GM18519 (cell line): ENCODE measurements at regions not wholly inside any gene's neighbourhood (a gene's known extent, or its start where the extent isn't known, plus 50 kb on each side); places are given as distances from the start of the nearest gene placed in this dataset.
"Not testable (repeated sequence)": the region's sequence is repeated elsewhere in the genome, so short reads cannot be mapped to it uniquely, and the experiment has no call there.

Source experiments
- ATAC-seq: cut with Tn5 transposase; IDR thresholded peaks from one replicate; pipeline ENCODE4 v1.9.1; 2021; ENCODE audit warnings: mild to moderate bottlenecking, moderate library complexity; ENCODE audit not compliant: unreplicated experiment, low FRiP score

DNA sequence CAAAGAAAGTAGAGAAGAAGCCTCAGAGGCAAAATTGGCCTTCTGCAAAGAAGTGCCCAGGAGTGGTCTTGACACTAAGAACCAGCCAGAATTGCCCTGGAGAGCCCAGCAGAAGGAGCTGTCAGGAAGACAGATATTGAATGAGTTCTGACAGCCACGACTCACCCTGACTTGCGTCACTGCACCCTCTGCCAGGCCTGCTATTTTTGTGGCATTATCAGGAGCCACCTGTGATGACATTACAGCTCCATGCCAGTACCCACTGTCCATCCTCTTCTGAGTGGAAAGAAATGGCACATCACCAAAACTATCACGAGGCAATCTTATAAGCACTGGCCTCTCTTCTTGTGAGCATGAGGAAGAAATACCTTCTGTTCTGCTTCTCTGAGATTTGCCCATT is 67.7 kb downstream of the SMIM20 start:
- no peak for ATAC-seq

DNA sequence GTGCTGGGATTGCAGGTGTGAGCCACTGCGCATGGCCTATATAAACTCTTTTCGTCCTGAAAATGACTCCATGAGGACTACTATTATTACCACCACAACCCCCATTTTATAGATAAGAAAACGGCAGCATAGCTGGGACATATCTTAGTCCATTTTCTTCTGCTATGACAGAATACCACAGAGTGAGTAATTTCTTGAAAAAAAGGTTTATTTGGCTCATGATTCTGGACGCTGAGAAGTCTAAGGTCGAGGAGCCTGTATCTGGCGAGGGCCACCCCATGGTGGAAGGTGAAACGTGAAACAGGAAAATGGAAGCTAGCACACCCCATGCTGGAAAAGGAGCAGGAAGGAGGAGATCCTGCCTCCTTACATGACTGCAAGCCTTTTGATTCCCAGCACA is 68.9 kb downstream of the SMIM20 start:
- ATAC-seq = no peak

DNA sequence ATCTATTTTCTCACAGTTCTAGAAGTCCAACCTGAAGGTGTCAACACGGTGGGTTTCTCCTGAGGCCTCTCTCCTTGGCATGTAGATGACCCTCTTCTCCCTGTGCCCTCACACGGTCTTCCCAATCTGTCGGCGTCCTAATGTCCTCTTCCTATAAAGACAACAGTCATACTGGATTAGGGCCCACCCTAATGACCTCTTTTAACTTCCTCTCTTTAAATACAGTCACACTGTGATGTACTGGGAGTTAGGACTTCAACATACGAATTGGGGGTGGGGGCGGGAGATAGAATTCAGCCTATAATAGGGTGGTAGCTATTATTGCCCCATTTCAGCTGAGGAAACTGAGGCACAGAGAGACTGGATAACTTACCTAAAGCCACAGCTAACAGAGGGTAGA is 70.2 kb downstream of the SMIM20 start:
- no peak for ATAC-seq

DNA sequence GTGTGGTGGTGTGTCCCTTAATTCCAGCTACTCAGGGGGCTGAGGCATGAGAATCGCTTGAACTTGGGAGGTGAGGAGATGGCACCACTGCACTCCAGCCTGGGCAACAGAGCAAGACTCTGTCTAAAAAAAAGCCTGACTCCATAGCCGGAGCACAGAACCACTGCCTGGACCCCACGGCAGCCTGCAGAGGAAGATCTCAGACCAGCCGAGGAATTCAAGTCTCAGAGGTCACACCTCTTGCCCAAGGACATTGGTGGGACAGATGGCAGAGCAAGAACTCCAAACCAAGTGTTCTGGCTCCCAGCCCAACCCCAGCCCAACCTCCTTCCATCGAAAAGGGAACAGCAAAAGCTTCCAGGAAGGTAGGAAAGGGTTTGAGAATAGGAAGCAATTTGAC is 70.8 kb downstream of the SMIM20 start:
- no peak for ATAC-seq

DNA sequence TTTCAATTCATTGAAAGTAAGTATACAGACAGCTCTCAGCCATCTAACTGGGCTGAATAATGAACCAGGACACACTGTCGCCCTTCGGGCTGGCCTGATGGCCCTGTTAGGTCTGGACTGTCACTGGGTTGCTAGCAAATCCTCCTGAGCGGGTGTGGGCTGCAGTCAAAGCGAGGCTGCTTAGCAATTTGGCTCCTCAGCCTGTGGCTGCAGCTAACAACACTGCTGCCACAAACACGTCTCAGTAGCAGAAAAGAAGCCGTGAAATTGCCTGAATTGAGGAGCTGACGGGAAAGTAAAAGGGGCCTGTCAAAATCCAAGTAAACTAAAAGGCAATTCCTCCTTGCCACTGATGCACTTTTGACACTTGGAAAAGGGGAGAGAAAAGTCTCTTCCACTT is 72.8 kb downstream of the SMIM20 start:
- ATAC-seq = no peak

DNA sequence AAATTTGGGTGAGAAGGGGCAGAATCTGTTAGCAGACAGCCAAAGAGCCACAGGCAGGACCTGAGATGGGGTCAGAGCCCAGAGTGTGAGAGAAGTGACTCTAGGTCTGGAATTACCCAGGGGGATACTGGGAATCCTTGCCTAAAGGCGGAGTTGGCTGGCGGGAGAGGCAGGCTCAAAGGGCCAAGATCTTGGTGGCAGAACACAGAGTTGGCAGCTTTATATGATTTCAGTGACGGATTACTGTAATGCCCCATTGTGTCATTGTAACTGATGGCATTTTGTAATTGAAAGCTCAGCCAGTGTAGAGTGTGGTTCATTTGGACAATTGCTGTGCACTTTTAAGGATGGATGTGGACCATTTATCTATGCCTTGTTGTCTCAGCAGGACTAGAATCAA is 77.3 kb downstream of the SMIM20 start:
- no peak for ATAC-seq

DNA sequence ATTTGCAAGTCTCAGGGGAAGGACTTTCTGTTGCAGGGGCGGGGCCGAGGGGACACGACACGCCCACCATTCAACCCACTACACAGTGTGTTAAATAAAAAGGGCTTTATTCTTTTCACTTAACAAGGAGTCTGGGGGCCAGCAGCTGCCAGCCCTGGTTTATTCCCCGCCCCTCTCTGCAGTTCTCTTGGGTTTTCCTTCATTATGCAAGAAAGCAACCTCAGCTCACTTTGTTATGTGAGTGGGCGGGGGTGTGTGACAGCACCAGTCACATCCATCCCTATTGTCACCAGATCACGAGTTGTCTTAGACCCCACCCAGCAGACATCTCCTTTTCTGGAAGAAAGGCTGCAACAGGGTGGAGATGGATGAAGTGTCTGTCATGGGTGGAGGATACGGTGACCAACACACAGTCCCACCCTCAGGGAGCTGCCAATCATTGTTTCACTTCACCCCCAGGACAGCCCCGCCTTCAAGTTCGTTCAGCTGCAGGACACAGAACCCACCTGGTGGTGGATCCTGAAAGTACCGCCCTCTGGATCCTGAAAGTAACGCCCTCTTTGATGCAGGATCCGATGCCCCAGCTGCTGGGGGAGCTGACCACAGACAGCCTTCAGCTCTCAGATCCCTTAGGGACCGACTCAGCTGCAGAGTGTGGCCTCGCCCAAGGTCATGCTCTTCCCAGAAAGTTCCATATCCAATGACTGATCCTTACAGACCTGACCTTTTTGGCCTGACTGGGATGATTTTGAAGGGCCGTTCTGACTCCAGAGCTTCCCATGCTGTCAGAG is 79.6 kb downstream of the SMIM20 start:
- no peak for ATAC-seq

DNA sequence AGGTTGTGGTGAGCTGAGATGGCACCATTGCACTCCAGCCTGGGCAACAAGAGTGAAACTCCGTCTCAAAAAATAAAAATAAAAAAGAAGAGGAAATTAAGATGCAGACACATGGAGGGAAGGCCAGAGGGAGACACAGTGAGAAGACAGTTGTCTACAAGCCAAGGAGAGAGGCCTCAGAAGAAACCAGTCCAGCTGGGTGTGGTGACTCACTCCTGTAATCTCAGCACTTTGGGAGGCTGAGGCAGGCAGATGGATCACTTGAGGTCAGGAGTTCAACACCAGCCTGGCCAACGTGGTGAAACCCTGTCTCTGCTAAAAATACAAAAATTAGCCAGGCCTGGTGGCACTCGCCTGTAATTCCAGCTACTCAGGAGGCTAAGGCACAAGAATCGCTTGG is 80.6 kb downstream of the SMIM20 start:
- not testable (repeated sequence) for ATAC-seq

DNA sequence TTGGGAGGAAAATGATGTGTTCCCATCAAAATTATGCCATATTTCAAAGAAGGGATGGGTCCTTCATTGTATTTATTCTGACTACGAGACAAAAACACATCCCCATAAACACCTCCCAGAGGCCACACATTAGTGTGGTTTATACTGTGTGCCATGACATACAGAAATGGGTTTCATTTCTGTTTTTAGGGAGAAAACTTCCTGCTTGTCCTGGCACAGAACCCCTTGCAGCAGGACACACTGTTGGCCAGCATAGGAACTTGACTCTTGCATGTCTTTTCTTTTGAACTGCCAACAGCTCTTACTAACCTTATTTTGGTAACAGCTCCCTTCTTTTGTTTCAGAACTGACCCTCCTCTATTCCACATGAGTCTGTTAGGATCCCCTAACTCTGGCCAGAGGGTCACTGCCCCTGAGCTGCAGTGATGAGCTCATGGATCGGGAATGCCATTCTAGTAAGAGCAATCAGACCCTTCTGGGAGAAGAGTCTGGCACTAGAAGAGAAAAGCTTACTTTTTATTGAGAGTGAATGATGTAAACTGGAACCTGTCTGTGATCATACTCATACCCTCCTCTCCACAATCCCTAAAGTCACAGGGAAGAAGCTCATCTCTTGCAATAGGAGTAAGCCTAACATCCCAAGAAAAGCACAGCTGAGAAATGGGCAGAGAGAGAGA is 86.4 kb downstream of the SMIM20 start:
- ATAC-seq = no peak

DNA sequence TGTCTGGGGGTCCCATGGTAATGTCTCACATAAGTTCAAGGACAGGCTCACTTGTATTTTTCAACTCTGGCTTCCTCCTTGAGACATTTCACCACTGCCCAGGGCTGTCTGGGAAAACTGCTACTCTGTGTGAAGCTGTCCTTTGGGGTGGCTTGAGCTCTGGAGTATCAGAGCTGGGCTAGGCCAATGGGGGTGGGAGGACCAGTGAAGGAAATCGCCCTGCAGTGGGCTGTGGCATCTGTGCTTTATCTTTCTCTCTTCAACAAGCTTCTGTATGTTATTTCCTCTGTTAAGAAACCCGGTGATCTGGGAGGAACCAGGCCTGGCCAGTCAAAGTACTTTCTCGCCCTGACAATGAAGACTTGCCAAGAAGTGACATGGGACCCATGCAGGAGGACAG is 87.4 kb downstream of the SMIM20 start:
- no peak for ATAC-seq

DNA sequence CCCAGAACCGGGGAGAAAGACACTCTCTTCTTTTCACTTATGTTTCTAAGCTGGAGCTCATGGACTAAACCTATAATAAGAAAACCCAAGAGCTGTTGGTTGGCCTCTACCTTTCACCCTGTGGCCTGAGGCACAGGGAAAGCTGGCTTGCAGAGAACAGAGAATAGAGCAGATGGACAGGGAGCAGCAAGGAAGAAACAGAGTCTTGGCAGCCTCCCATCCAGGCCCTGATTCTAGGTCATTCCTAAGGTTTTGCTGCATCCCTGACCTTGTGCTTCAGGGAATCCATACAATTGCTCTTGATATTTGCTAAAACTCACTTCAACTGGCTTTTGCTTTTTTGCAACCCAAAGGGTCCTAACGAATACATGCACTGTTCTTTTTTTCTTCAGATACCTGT is 87.8 kb downstream of the SMIM20 start:
- ATAC-seq = no peak

DNA sequence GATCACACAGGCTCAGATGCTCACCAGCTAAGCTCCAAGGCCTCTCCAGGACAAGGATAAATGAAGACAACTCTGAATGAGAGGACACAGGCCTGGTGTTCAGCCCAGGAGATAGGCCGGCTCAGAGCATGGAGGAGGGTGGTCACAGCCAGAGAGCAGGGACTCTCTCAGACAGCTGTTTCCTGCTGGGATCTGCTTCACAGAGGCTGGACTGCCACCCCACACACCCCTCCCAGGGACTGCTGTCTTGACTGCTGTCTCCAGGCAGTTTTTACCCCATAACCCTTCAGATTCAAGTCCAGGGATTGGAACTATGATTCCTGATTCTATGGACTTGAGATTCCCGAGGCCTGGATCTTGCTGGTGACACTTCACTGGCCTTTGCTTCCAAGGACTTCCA is 89.0 kb downstream of the SMIM20 start:
- ATAC-seq = no peak

DNA sequence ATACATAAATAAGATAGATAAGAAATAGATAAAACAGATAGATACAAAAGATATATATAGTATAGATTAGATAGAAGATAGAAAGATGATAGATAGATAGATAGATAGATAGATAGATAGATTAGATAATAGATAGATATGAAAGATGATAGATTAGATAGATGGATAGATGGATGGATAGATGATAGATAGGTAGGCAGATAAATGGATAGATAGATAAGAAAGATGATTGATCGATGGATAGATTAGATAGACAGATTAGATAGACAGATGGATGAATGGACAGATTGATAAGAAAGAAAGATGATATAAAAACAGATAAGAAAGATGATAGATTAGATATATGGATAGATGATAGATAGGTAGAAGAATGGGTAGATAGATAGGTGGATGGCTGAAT is 90.3 kb downstream of the SMIM20 start:
- no peak for ATAC-seq

DNA sequence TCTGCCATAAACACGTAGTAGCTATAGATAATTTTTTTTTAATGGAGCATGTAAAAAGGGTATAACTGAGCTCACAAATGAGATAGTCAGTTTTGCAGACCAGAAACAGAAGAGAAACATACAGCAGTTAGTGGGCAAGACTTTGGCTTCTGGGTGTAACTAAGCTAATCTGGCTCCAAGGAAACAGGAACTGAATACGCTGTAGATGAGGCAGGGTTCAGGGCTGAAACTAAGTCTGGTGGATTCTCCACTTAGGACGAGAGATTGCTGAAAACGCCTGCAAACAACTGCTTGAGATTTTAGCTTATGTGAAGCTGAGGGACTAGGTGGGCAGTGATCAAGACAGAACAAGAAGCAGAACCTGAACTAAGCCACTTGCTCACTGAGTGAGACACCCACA is 91.7 kb downstream of the SMIM20 start:
- ATAC-seq = no peak

DNA sequence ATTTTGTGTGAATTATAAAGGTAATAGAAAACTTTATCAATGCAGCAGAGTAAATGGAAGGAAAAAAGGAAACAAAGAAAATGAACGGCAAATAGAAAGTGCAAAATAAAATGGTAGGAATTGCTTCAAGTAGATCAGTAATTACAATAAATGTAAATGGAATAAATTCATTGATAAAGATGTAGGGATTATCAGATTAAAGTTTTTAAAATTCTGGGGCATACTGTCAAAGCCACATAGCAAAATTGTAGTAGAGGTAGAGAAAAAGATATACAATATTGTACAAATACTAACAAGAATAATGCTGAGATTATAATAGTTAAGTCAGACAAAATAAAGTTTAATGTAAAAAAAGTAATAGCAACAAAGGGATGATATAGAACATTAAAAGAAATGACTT is 94.7 kb downstream of the SMIM20 start:
- ATAC-seq = no peak

DNA sequence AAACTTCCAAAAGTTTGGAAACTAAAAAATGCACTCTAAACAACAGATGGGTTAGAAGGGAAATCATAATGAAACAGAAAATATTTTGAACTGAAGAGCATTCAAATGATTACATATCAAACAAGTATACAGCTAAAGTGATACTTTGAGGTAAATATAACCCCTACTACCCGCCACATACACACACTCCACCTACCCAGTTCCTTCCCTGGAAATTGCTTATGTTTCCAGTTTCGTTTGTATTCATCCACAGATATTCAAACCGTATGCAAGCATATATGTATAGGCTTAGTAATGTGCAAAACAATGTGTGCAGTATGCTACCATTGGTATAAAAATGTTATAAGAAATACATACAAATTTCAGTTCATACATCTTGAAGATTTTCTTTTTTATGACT is 95.5 kb downstream of the SMIM20 start:
- ATAC-seq = no peak

DNA sequence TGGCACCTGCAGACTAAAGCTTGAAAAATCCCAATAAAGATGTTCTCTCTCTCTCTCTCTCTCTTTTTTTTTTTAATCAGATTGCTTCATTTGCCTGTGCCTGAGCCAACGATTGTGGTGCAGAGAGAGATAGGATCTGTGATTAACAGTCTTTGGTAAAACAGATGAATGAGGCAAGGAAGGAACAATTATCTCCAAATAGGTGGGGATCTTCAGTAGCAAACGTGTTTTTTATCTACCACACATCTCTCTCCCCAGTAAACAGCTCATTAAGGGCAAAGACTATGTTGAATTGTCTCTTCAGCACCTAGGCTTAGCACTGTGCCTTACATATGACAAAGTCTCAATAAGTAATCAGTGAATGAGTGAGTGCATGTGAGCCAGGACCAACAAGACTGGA is 96.3 kb downstream of the SMIM20 start:
- ATAC-seq = no peak

DNA sequence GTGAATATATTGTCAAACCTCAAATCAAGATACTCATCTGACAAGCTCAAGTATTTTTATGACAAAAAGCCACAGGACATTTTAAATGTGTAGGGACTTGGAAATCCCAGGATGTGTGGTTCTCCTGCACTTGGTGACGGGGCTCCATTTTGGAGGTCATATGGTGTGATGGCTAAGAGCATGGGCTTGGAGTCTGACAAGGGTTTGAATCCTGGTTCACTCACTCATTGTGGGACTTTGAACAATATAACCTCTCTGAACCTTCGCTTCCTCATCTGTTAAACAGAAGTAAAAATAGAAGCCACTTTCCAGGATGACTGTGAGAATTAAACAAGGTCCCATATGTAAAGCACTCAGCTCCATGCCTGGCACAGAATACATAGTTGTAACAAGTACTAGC is 99.6 kb downstream of the SMIM20 start:
- ATAC-seq = no peak

DNA sequence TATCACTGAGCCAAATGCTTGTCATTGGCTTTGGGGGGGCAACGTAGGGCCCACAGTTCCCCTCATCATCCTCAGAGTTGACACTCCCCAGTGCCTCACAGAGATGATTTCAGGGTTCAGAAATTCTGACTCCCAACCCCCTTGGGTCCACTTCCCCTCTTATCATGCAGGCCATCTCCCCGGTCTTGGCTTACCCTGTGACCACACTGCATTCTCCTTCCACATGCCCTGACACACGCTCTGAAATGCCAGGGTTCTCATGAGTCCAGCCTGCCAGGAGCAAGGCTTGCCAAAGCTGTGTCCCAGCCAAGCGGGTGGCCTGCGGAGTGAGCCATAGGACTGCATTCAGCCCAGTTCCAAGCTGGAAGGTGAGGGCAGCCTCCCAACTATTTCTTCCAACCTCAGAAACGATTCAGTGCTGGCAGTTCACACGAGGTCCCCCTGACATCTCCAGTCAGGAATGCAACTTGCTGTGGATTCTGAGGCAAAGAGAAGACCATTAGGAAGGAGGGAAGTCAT is 101.2 kb downstream of the SMIM20 start:
- no peak for ATAC-seq

DNA sequence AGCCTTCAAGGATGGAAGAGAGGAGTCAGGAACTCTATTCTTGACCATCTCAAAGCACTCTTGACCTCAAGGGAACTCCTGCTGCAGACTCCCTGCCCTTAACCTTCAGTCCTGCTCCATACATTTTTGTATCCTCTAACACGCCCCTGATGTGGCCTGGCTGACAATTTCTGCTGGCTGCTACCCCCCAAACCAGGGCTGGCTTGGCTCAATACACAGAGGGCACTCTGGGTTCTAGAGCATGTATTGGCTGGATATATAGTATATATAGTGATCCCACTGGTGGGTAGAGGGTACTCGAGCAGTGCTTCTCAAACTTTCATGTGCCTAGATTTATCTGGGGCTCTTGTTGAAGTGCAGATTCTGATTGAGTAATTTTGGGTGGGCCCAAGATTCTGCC is 101.9 kb downstream of the SMIM20 start:
- ATAC-seq = no peak

DNA sequence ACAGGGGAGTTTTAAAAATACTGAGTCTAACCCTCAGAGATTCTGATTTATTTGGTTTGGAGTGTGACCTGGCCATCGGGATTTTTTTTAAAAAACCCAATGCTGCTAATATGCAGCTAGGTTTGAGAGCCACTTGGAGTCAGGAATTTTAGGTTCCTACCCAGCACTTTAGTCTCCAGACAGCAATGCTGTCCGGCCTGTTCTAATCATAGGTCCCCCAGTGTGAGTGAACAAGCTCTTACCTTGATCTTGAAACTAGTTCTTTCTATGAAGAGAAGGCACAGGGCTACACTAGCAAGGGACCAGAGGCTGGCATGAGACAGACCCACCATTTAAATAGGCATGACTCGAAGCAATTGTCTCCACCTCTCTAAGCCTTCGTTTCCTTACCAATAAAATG is 103.5 kb downstream of the SMIM20 start:
- ATAC-seq = no peak
